Brain pericyte (primary cell): ENCODE measurements at regions not wholly inside any gene's neighbourhood (a gene's known extent, or its start where the extent isn't known, plus 50 kb on each side); places are given as distances from the start of the nearest gene placed in this dataset.

ENCODE experiments used
- DNase-seq: peaks from one replicate; pipeline ENCODE4 v3.0.0-alpha.2; 2012; ENCODE audit warnings: low read depth, low spot score

- no peak for DNase-seq
Observed at GRCh38 chr9:86893811-86894490, 53.4 kb downstream of the GAS1 start.

- no peak for DNase-seq
Observed at GRCh38 chr9:86892576-86892975, 54.7 kb downstream of the GAS1 start.

GRCh38 chr9:86891886-86892437, 55.3 kb downstream of the GAS1 start:
- no peak for DNase-seq

- DNase-seq = no peak
Observed at GRCh38 chr9:86891091-86891490, 56.2 kb downstream of the GAS1 start.

GRCh38 chr9:86885232-86885631, 62.1 kb downstream of the GAS1 start:
- no peak for DNase-seq

- no peak for DNase-seq
Observed at GRCh38 chr9:86876621-86877196, 70.6 kb downstream of the GAS1 start.

GRCh38 chr9:86868616-86869015, 78.7 kb downstream of the GAS1 start:
- no peak for DNase-seq

- no peak for DNase-seq
Observed at GRCh38 chr9:86867804-86868313, 79.4 kb downstream of the GAS1 start.

GRCh38 chr9:86865952-86866351, 81.4 kb downstream of the GAS1 start:
- no peak for DNase-seq

GRCh38 chr9:86860006-86860405, 87.3 kb downstream of the GAS1 start:
- no peak for DNase-seq

GRCh38 chr9:86859056-86859455, 88.2 kb downstream of the GAS1 start:
- no peak for DNase-seq

- DNase-seq = no peak
Observed at GRCh38 chr9:86858009-86858408, 89.3 kb downstream of the GAS1 start.

GRCh38 chr9:86856259-86856658, 91.0 kb downstream of the GAS1 start:
- no peak for DNase-seq

- DNase-seq = peak; percentile 40
Observed at GRCh38 chr9:86854898-86855523, 92.3 kb downstream of the GAS1 start.

- no peak for DNase-seq
Observed at GRCh38 chr9:86846656-86847055, 100.7 kb downstream of the GAS1 start.

GRCh38 chr9:86843206-86843605, 104.1 kb downstream of the GAS1 start:
- no peak for DNase-seq

GRCh38 chr9:86842573-86842972, 104.7 kb downstream of the GAS1 start:
- no peak for DNase-seq

- no peak for DNase-seq
Observed at GRCh38 chr9:86839522-86839921, 107.8 kb downstream of the GAS1 start.

GRCh38 chr9:86838519-86839497, 108.5 kb downstream of the GAS1 start:
- DNase-seq = no peak

- no peak for DNase-seq
Observed at GRCh38 chr9:86837345-86837744, 110.0 kb downstream of the GAS1 start.

- no peak for DNase-seq
Observed at GRCh38 chr9:86836797-86837196, 110.5 kb downstream of the GAS1 start.
